ENCODE measurements at regions not wholly inside any gene's neighbourhood (a gene's known extent, or its start where the extent isn't known, plus 50 kb on each side); places are given as distances from the start of the nearest gene placed in this dataset.

GRCh38 chr4:126798214-126798613 lies 834.5 kb upstream of the INTU start:
- TF ChIP-seq, protein P1, sequence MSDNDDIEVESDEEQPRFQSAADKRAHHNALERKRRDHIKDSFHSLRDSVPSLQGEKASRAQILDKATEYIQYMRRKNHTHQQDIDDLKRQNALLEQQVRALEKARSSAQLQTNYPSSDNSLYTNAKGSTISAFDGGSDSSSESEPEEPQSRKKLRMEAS (IDR thresholded peaks at IDR 0.05; ENCODE audit: insufficient read depth, insufficient read length) = no peak
- TF ChIP-seq JUN (IDR thresholded peaks at IDR 0.05; ENCODE audit: borderline replicate concordance, insufficient read depth, insufficient read length, low read depth) = no peak
- TF ChIP-seq FOS (IDR thresholded peaks at IDR 0.05; ENCODE audit: borderline replicate concordance, insufficient read depth, low read length) = no peak
- no peak for TF ChIP-seq MYC (IDR thresholded peaks at IDR 0.05; ENCODE audit: low read depth, low read length)
- no peak for TF ChIP-seq POLR2AphosphoS5 (IDR thresholded peaks at IDR 0.05; ENCODE audit: insufficient read depth, low read depth, low read length)
- no peak for TF ChIP-seq CTCF (IDR thresholded peaks at IDR 0.05; ENCODE audit: extremely low read depth in 1 of 2, insufficient read depth in 1 of 2, low read depth in 1 of 2, low read length in 2 of 2)
- TF ChIP-seq GATA2 (IDR thresholded peaks at IDR 0.05; ENCODE audit: insufficient read depth, insufficient read length, low read depth, low read length) = no peak
- no peak for TF ChIP-seq POLR2A (IDR thresholded peaks at IDR 0.05; ENCODE audit: low read depth, low read length)
- no peak for TF ChIP-seq EZH2 (IDR thresholded peaks at IDR 0.05; ENCODE audit: borderline replicate concordance, low read depth, low read length, severe bottlenecking)
- Histone ChIP-seq H3K4me3 (replicated peaks in 1 of 3; ENCODE audit: insufficient read depth in 1 of 3, low read depth in 1 of 3, low read length in 3 of 3) (no peak overlapping the region), H3K9ac (replicated peaks; ENCODE audit: extremely low read depth, insufficient read depth, low read length) (no peak overlapping the region), H3K79me2 (ENCODE audit: control insufficient read depth, insufficient read depth, low read length) (no peaks in the 10 kb centered on the region), H2AFZ (ENCODE audit: low read depth, low read length) (no peak overlapping the region), H3K9me3 (replicated peaks; ENCODE audit: control insufficient read depth, insufficient read depth, low read length) (no peaks in the 10 kb centered on the region), H3K4me2 (ENCODE audit: insufficient read depth, low read length) (no peak overlapping the region), H3K27me3 (ENCODE audit: control insufficient read depth in 2 of 2, insufficient read depth in 2 of 2, low read length in 2 of 2) (no peaks in the 10 kb centered on the region), H3K27ac (ENCODE audit: insufficient read depth, low read depth, low read length) (no peak overlapping the region), H4K20me1 (replicated peaks; ENCODE audit: control insufficient read depth, extremely low read depth, insufficient read depth, low read length) (no peaks in the 10 kb centered on the region), H3K9me1 (replicated peaks; ENCODE audit: control insufficient read depth, extremely low read depth, insufficient read depth, low read length) (no peaks in the 10 kb centered on the region), H3K36me3 (ENCODE audit: control insufficient read depth in 2 of 2, extremely low read depth in 1 of 2, insufficient read depth in 2 of 2, low read length in 2 of 2) (no peaks in the 10 kb centered on the region), H3K4me1 (ENCODE audit: control insufficient read depth, extremely low read depth, insufficient read depth, low read length) (no peaks in the 10 kb centered on the region)
- no TSS peak for BruUV-seq (replicated peaks)
- intact Hi-C loops (cut with micrococcal nuclease) (no loop called here), dilution Hi-C loops (cut with MboI; ENCODE audit: extremely low pct_ligation_motif_present, low sequenced_read_pairs) (no loop called here)
- POLR2A ChIA-PET = no interaction called here
- CTCF ChIA-PET = no interaction called here
- FAIRE-seq = no peak
- DNase-seq (ENCODE audit: low read depth, low spot score) = no peak
